GM10266 (cell line): ENCODE measurements at regions not wholly inside any gene's neighbourhood (a gene's known extent, or its start where the extent isn't known, plus 50 kb on each side); places are given as distances from the start of the nearest gene placed in this dataset.

ENCODE experiments used
- DNase-seq: peaks from one replicate; pipeline ENCODE4 v3.0.0; 2012; ENCODE audit errors: extremely low spot score
- CTCF ChIP-seq: IDR thresholded peaks from 2 replicates; pipeline ENCODE4 v1.5.1; 2012; ENCODE audit warnings: mild to moderate bottlenecking, low read depth; ENCODE audit not compliant: control insufficient read depth, insufficient read depth; ENCODE audit errors: missing control alignments

GRCh38 chr6:90372885-90373284 lies 76.2 kb upstream of the BACH2 start:
- TF ChIP-seq CTCF, result no peak
- no peak for DNase-seq

- no peak for DNase-seq
- no peak for TF ChIP-seq CTCF
Measured at GRCh38 chr6:90372450-90372849, 75.8 kb upstream of the BACH2 start.

DNA sequence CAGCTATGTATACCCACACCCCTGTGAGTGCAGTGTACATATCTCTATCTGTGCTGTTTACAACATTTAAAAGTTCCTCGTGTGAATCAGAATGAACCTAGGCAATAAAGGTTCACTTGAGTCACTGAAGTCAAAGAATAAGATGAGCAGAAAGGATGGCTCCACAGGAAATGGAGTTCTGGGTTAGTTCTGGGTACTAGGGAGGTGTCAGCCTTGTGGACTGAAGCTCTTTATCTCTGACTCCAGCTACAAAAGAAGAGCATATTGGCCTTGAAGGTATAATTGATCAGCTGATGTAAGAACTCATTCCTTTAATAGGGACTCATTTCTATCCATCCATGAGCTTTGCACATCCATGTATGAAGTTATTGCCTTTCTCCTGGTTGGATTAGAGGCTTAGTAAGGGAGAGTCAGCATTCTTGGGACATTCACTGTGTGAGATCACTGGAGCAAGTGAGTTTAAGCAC lies 73.9 kb upstream of the BACH2 start:
- no peak for DNase-seq
- TF ChIP-seq CTCF, result no peak

DNA sequence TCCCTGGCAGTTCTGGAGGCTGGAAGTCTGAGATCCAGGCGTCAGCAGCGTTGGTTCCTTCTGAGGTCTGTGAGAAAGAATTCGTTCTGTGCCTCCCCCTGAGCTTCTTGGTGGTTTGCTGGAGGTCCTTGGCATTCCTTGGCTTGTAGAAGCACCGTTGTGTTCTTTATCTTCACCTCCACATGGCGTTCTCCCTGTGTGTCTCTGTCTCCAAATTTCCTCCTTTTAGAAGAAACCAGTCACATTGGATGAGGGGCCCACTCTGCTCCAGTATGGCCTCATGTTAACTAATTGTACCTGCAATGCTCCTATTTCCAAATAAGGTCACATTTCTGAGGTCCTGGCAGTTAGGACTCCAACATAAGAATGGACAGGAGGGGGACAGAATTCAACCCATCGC lies 73.0 kb upstream of the BACH2 start:
- DNase-seq, result no peak
- no peak for TF ChIP-seq CTCF

DNA sequence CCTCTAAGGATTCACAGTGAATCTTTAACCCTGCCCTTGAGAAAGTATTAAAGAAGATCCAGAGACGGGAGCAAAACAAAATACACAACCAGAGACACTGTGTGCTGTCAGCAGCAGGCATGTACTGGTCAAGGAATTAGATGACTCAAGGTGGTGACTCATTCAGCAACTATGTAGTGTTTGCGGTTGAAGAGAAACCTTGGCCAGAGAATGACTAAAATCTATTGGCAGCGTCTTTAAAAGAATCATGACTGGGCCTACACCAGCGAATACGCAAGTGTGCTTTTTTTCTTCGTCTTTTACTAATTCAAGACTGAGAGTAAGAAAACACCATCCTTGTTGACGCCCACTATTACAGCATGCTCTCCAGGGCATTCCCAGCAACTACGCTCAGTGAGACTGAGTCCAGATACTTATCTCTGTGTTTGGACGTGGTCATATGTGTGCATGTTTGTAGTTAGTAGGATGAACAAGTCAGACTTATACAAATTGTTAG lies 72.4 kb upstream of the BACH2 start:
- peak; percentile 66 for DNase-seq
- no peak for TF ChIP-seq CTCF

- no peak for TF ChIP-seq CTCF
- DNase-seq, result no peak
Measured at GRCh38 chr6:90368601-90369000, 72.0 kb upstream of the BACH2 start.

- TF ChIP-seq CTCF, result no peak
- DNase-seq, result no peak
Measured at GRCh38 chr6:90368001-90368400, 71.4 kb upstream of the BACH2 start.
